Neuronal stem cell (in vitro differentiated cells): ENCODE measurements at regions not wholly inside any gene's neighbourhood (a gene's known extent, or its start where the extent isn't known, plus 50 kb on each side); places are given as distances from the start of the nearest gene placed in this dataset.

Experiments used
- DNase-seq: peaks from one replicate; pipeline ENCODE4 v3.0.0-alpha.2; 2013; ENCODE audit warnings: low spot score
- H2AFZ ChIP-seq: one replicate; pipeline ENCODE4 v1.6.1; 2013; ENCODE audit warnings: mild to moderate bottlenecking, low read length, inconsistent platforms
- H2AK5ac ChIP-seq: 2 replicates; pipeline ENCODE4 v1.6.1; 2013; ENCODE audit warnings: low read depth, mild to moderate bottlenecking, inconsistent platforms, low read length, moderate library complexity, mixed read lengths
- H2BK120ac ChIP-seq: 2 replicates; pipeline ENCODE4 v1.6.1; 2013; ENCODE audit warnings: low read depth, mild to moderate bottlenecking, inconsistent platforms, low read length, moderate library complexity, mixed read lengths
- H2BK12ac ChIP-seq: one replicate; pipeline ENCODE4 v1.6.1; 2013; ENCODE audit warnings: low read length, inconsistent platforms
- H2BK15ac ChIP-seq: 2 replicates; pipeline ENCODE4 v1.6.1; 2013; ENCODE audit warnings: mild to moderate bottlenecking, low read length, inconsistent platforms, mixed read lengths
- H2BK5ac ChIP-seq: one replicate; pipeline ENCODE4 v1.6.1; 2013; ENCODE audit warnings: inconsistent platforms, mild to moderate bottlenecking, low read length, moderate library complexity
- H3K14ac ChIP-seq: one replicate; pipeline ENCODE4 v1.6.1; 2013; ENCODE audit warnings: low read length, inconsistent platforms
- H3K18ac ChIP-seq: 2 replicates; pipeline ENCODE4 v1.6.1; 2013; ENCODE audit warnings: low read length, inconsistent platforms
- H3K23ac ChIP-seq: 2 replicates; pipeline ENCODE4 v1.6.1; 2013; ENCODE audit warnings: low read depth, mild to moderate bottlenecking, mixed read lengths, low read length, inconsistent platforms; ENCODE audit not compliant: poor library complexity
- H3K27ac ChIP-seq: replicated peaks from 3 replicates; pipeline ENCODE4 v1.5.1; 2013; ENCODE audit warnings: low read length, inconsistent platforms
- H3K27me3 ChIP-seq, 3 experiments: 2 replicates each; pipeline ENCODE4 v1.6.1; 2013; ENCODE audit warnings: low read length in 3 of 3, mild to moderate bottlenecking in 2 of 3, inconsistent platforms in 1 of 3, low read depth in 1 of 3, mixed read lengths in 1 of 3, moderate library complexity in 1 of 3; ENCODE audit not compliant: control insufficient read depth in 3 of 3, insufficient read depth in 3 of 3
- H3K36me3 ChIP-seq, 2 donors: replicated peaks in 1 of 2; 2 replicates each; pipeline ENCODE4 v1.6.1; 2013; ENCODE audit warnings: low read length in 2 of 2; ENCODE audit not compliant: control insufficient read depth in 2 of 2, insufficient read depth in 2 of 2
- H3K4ac ChIP-seq: 2 replicates; pipeline ENCODE4 v1.6.1; 2013; ENCODE audit warnings: inconsistent platforms, mild to moderate bottlenecking, low read length, moderate library complexity
- H3K4me1 ChIP-seq, 2 donors: 1 replicate in 1 of 2; 2 replicates in 1 of 2; pipeline ENCODE4 v1.6.1; 2013; ENCODE audit warnings: low read length in 2 of 2, low read depth in 1 of 2; ENCODE audit not compliant: control insufficient read depth in 2 of 2, insufficient read depth in 1 of 2
- H3K4me2 ChIP-seq: one replicate; pipeline ENCODE4 v1.6.1; 2013; ENCODE audit warnings: mild to moderate bottlenecking, low read length, inconsistent platforms; ENCODE audit not compliant: insufficient read depth, poor library complexity, severe bottlenecking
- H3K4me3 ChIP-seq, 2 donors: 2 replicates each; pipeline ENCODE4 v1.5.1; 2013; ENCODE audit warnings: low read length in 2 of 2, mild to moderate bottlenecking in 2 of 2, inconsistent platforms in 1 of 2, moderate library complexity in 1 of 2
- H3K79me1 ChIP-seq: one replicate; pipeline ENCODE4 v1.6.1; 2013; ENCODE audit warnings: low read depth, mild to moderate bottlenecking, inconsistent platforms, low read length, moderate library complexity
- H3K9ac ChIP-seq: one replicate; pipeline ENCODE4 v1.6.1; 2013; ENCODE audit warnings: mild to moderate bottlenecking, low read depth, low read length, inconsistent platforms; ENCODE audit not compliant: poor library complexity
- H3K9me3 ChIP-seq, 2 donors: replicated peaks in 1 of 2; 2 replicates each; pipeline versions ENCODE3 to v1.6.1; 2013; ENCODE audit warnings: low read length in 2 of 2, mild to moderate bottlenecking in 2 of 2, inconsistent platforms in 1 of 2, low read depth in 1 of 2, mixed read lengths in 1 of 2, moderate library complexity in 1 of 2; ENCODE audit not compliant: control insufficient read depth in 2 of 2, insufficient read depth in 1 of 2
- H4K8ac ChIP-seq: one replicate; pipeline ENCODE4 v1.6.1; 2013; ENCODE audit warnings: low read depth, mild to moderate bottlenecking, inconsistent platforms, low read length, moderate library complexity
- H4K91ac ChIP-seq: one replicate; pipeline ENCODE4 v1.6.1; 2013; ENCODE audit warnings: low read length, low read depth, mild to moderate bottlenecking, inconsistent platforms; ENCODE audit not compliant: poor library complexity
- WGBS, 2 donors: extraction: QIAGEN DNeasy Blood & Tissue Kit; methylation state at CpG; one replicate each; pipeline ENCODE4 v1.1.7; 2013; ENCODE audit warnings: missing lambda C conversion rate in 2 of 2, mixed read lengths in 1 of 2; ENCODE audit not compliant: insufficient read length in 2 of 2, insufficient replicate concordance in 1 of 2; ENCODE audit errors: extremely low coverage in 2 of 2; 5-methylcytosine and 5-hydroxymethylcytosine counted together

DNA sequence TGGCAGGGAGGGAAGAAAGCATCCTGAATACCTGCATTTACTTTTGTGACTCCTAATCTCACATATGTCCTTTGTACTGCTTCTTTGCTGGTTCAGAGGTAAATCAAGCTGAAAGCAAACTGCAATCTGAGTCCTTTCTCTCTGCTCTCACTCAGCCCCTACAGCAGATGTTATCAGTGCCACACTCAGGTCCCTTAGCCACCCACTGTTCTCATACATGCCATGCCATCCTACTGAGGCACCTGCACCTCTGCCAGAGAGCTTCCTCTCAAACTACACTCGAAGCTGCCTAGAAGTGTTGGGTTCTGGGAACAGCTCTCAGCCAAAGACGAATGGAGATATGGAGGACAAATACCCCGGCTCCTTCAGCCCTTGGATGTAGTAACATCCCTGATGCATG, 244.5 kb downstream of the TXNL1 start:
- no peak overlapping the region for H2BK12ac ChIP-seq
- H3K9me3 ChIP-seq = no peaks in the 10 kb centered on the region
- no peaks in the 10 kb centered on the region for H3K36me3 ChIP-seq
- H4K91ac ChIP-seq = no peak overlapping the region
- no peak overlapping the region for H2AFZ ChIP-seq
- no peak overlapping the region for H3K18ac ChIP-seq
- H3K27me3 ChIP-seq = no peaks in the 10 kb centered on the region
- no CpG with 5 or more reads among the region's 3 CpGs for WGBS, 2 donors
- H3K27ac ChIP-seq = no peak overlapping the region
- no peak overlapping the region for H3K9ac ChIP-seq
- H3K4me3 ChIP-seq = no peak overlapping the region
- H3K4me1 ChIP-seq = no peaks in the 10 kb centered on the region
- no peak overlapping the region for H2BK15ac ChIP-seq
- no peak overlapping the region for H3K14ac ChIP-seq
- no peak overlapping the region for H2AK5ac ChIP-seq
- no peak overlapping the region for H3K4ac ChIP-seq
- peak overlapping the region; percentile 75 for H4K8ac ChIP-seq
- H2BK120ac ChIP-seq = no peak overlapping the region
- DNase-seq = no peak
- no peak overlapping the region for H2BK5ac ChIP-seq
- H3K4me2 ChIP-seq = no peak overlapping the region
- H3K79me1 ChIP-seq = no peaks in the 10 kb centered on the region
- H3K23ac ChIP-seq = no peak overlapping the region

DNA sequence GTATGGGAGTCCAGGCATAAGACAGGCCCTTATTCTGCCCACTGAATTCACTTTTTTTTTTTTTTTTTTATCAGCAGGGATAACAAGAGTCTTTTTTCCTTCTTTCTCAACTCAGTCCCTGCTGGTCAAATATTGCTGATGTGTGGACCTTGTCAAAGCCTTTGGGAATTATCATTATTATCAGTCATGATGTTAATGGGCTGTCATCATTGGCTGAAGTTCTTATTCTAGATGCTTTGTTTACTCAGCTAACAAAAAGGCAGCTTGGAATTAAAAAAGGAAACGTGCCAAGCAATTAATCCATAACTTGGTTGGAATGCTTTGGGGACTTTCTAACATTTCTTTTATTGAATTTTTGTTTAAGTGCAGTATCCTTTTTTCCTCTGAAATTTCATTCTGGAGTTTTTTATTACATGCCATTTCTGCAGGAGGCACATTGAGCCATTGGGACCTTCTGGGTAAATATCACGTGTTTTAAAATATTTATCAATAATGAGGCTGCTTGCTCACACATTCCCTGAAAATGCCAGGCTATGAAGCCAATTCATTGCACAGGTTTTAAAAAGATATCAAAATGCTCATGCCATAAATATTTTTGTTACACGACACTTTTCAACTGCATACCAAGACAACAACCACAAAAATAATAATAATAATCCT, 246.3 kb downstream of the TXNL1 start:
- WGBS, 2 donors = no CpG with 5 or more reads among the region's 3 CpGs
- Histone ChIP-seq H2BK5ac (no peak overlapping the region), H3K9me3 (no peaks in the 10 kb centered on the region)

DNA sequence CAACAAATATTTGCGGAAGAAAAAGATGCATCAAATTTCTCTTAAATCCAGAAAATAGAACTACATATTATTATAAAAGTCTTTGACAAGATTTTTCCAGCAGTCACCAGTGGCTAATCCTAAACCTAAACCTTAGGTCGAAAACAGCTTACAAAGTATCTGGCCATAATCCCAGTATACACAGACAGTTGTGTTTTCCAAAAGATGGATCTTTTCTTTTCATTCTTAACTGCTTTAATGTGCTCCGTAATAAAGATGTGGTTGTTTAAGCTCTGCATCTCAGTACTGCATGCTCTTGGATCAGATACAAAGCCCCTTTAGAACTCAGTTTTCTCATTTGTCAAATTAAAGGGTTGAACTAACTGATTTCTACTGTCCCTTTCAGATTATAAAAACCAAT, 247.8 kb downstream of the TXNL1 start:
- Histone ChIP-seq H2BK12ac (no peak overlapping the region), H3K18ac (no peak overlapping the region), H3K9ac (no peak overlapping the region), H3K36me3 (no peaks in the 10 kb centered on the region), H3K79me1 (no peaks in the 10 kb centered on the region), H4K91ac (no peak overlapping the region), H3K9me3 (no peaks in the 10 kb centered on the region), H3K14ac (no peak overlapping the region), H2AFZ (no peak overlapping the region), H2AK5ac (no peak overlapping the region), H2BK15ac (no peak overlapping the region), H2BK120ac (no peak overlapping the region), H3K27me3 (no peaks in the 10 kb centered on the region), H3K4me3 (no peak overlapping the region), H4K8ac (no peak overlapping the region), H3K4ac (no peak overlapping the region), H3K23ac (no peak overlapping the region), H3K4me2 (no peak overlapping the region), H3K27ac (no peak overlapping the region), H3K4me1 (no peaks in the 10 kb centered on the region), H2BK5ac (no peak overlapping the region)
- WGBS, 2 donors = no CpG with 5 or more reads among the region's 3 CpGs
- no peak for DNase-seq

More for the DNA sequence above, 246.3 kb downstream of the TXNL1 start:
- no peak overlapping the region for H2BK120ac ChIP-seq
- DNase-seq = no peak
- no peak overlapping the region for H2BK15ac ChIP-seq
- H3K79me1 ChIP-seq = no peaks in the 10 kb centered on the region
- H2BK12ac ChIP-seq = no peak overlapping the region
- no peak overlapping the region for H3K4me3 ChIP-seq
- no peak overlapping the region for H3K14ac ChIP-seq
- H3K4me2 ChIP-seq = no peak overlapping the region
- H4K91ac ChIP-seq = no peak overlapping the region
- H4K8ac ChIP-seq = no peak overlapping the region
- no peak overlapping the region for H2AFZ ChIP-seq
- no peaks in the 10 kb centered on the region for H3K36me3 ChIP-seq
- no peak overlapping the region for H3K27ac ChIP-seq
- no peaks in the 10 kb centered on the region for H3K4me1 ChIP-seq
- H3K4ac ChIP-seq = no peak overlapping the region
- no peak overlapping the region for H3K9ac ChIP-seq
- H3K27me3 ChIP-seq = no peaks in the 10 kb centered on the region
- H3K18ac ChIP-seq = no peak overlapping the region
- H2AK5ac ChIP-seq = no peak overlapping the region
- no peak overlapping the region for H3K23ac ChIP-seq

DNA sequence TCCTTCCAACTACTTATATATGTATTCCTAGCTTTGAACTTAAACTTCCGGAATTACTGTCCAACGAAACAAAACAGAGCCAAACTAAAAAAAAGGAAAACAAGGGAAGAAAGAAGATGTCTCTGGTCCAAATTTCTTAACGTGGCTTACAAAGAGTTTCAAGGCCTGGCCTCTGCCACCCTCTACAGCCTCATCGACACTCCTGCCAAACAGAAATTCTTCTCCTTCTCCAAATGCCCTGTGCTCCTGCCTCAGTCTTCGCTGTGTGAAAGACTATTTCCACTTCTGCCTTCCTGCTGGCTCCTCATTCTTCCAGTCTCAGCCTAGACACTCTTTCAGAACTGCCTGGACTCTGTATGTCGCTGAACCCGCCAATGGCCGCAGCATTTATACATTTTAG, 249.2 kb downstream of the TXNL1 start:
- Histone ChIP-seq H3K14ac (no peak overlapping the region), H3K36me3 (no peaks in the 10 kb centered on the region), H2AFZ (peak overlapping the region; percentile 42), H3K4me3 (no peak overlapping the region), H3K27ac (no peak overlapping the region), H2BK120ac (no peak overlapping the region), H3K23ac (no peak overlapping the region), H3K4me1 (no peaks in the 10 kb centered on the region), H3K9me3 (no peaks in the 10 kb centered on the region), H4K8ac (no peak overlapping the region), H2BK5ac (no peak overlapping the region), H3K18ac (no peak overlapping the region), H3K9ac (no peak overlapping the region), H2BK12ac (no peak overlapping the region), H4K91ac (no peak overlapping the region), H2BK15ac (no peak overlapping the region), H3K27me3 (no peaks in the 10 kb centered on the region), H3K79me1 (no peaks in the 10 kb centered on the region), H2AK5ac (no peak overlapping the region), H3K4ac (no peak overlapping the region), H3K4me2 (no peak overlapping the region)
- no peak for DNase-seq
- WGBS, 2 donors = no CpG with 5 or more reads among the region's 8 CpGs
